ENCODE measurements at regions not wholly inside any gene's neighbourhood (a gene's known extent, or its start where the extent isn't known, plus 50 kb on each side); places are given as distances from the start of the nearest gene placed in this dataset.
"Not testable (repeated sequence)": the region's sequence is repeated elsewhere in the genome, so short reads cannot be mapped to it uniquely, and the experiment has no call there.

DNA sequence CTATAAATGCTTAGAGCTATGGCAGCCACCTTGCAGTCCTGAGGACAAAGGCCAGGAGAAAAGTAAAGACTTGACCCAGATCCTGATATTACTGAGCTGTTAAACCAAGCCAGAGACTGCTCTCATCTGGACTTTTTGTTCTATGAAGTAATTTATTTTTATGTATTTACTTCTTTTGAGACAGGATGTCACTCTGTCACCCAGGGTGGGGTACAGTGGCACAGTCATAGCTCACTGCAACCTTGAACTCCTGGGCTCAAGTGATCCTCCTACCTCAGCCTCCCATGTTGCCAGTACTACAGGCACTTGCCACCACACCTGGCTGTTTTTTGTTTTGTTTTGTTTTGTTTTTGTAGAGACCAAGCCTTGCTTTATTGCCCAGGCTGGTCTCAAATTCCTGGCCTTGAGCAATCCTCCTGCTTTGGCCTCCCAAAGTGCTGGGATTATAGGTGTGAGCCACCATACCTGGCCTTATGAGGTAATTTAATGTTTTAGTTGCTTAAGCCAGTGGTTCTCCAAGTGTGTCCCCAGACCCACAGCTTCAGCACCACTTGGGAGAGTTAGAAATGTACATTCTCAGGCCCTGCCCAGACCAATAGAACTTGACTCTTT is 112.1 kb downstream of the COPRS start:
- no peak for DNase-seq

- no peak for DNase-seq
These were observed 113.0 kb downstream of the COPRS start for GRCh38 chr17:31745964-31746600.

GRCh38 chr17:31744511-31744951 is 114.5 kb downstream of the COPRS start:
- DNase-seq = peak; percentile 19

DNA sequence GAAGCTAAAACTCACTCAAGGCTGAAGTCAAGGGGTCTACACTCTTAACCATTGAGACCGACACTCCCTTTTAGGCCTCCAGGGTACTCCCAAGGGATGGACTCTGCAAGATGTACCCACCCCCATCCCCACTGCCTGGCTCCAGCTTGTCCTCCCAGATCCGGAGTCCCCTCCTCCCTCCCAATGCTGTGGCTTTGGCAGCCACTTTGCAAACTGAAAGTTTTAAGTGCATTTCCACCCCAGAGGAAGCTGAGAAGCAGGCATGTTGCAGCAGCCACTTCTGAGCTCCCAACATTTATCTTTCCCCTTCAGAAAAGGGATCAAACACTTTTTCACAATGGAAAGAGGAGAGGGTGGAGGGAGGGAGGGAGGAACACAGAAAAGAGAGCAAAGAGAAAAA is 115.2 kb downstream of the COPRS start:
- DNase-seq = peak; percentile 57

DNA sequence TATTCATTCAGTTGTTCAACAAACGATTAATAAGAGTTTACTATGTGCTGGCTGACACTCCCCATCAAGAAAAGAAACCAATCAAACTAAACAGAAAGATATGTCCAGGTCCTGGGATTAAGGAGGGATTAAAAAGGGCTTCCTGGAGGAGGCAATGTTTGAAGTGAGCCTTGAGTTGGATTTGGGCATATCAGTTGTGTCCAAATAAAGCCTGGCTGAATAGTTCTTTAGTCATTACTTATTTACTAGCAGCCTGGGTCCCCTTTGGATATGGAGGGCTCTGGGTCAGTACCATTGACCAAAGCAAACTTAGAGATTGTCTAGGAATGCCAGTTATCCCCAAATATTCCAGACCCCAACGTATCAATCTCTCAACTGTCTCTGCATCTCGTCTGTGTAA is 117.7 kb downstream of the COPRS start:
- DNase-seq = no peak

DNA sequence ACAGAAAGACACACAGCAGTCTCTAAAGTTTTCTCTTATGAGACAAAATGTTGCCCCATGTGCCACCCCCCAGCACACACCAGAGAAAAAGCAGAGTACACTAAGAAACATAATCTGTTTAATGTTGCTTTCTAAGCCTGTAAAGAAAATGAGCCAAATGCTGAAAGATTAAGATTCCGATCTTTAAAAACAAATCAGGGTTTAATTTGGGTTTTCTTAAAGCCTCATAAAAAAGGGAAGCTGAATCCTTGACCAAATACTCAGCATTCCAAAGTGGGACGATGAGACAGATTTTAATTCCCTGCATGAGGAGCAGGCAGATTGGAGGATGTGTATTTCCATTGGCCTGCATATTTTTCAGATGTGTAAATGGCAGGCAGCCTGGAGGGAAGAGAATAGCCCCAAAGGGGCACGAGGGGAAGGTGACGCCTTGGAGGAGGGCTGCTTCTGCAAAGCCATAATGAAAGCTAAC is 118.4 kb downstream of the COPRS start:
- DNase-seq = peak; percentile 98

- peak; percentile 89 for DNase-seq
These were observed 119.9 kb downstream of the COPRS start for GRCh38 chr17:31738996-31739699.

- no peak for DNase-seq
These were observed 120.6 kb downstream of the COPRS start for GRCh38 chr17:31738488-31738887.

GRCh38 chr17:31738067-31738466 is 121.0 kb downstream of the COPRS start:
- DNase-seq = no peak

GRCh38 chr17:31736855-31737625 is 122.0 kb downstream of the COPRS start:
- peak; percentile 64 for DNase-seq

- DNase-seq = no peak
These were observed 125.7 kb downstream of the COPRS start for GRCh38 chr17:31733326-31733725.

DNA sequence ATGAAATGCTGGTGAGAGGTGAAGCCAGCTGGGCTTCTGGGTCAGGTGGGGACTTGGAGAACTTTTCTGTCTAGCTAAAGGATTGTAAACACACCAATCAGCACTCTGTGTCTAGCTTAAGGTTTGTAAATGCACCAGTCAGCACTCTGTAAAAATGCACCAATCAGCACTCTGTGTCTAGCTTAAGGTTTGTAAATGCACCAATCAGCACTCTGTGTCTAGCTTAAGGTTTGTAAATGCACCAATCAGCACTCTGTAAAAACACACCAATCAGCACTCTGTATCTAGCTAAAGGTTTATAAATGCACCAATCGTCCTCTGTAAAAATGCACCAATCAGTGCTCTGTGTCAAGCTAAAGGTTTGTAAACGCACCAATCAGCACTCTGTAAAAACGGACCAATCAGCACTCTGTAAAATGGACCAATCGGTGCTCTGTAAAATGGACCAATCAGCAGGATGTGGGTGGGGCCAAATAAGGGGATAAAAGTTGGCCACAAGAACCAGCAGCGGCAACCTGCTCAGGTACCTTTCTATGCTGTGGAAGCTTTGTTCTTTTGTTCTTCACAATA is 127.4 kb downstream of the COPRS start:
- not testable (repeated sequence) for DNase-seq

- DNase-seq = no peak
These were observed 127.9 kb downstream of the COPRS start for GRCh38 chr17:31731118-31731517.

GRCh38 chr17:31726980-31727427 is 132.0 kb downstream of the COPRS start:
- peak; percentile 45 for DNase-seq

GRCh38 chr17:31724619-31725018 is 134.4 kb downstream of the COPRS start:
- no peak for DNase-seq

GRCh38 chr17:31724026-31724425 is 135.0 kb downstream of the COPRS start:
- DNase-seq = peak; percentile 86

DNA sequence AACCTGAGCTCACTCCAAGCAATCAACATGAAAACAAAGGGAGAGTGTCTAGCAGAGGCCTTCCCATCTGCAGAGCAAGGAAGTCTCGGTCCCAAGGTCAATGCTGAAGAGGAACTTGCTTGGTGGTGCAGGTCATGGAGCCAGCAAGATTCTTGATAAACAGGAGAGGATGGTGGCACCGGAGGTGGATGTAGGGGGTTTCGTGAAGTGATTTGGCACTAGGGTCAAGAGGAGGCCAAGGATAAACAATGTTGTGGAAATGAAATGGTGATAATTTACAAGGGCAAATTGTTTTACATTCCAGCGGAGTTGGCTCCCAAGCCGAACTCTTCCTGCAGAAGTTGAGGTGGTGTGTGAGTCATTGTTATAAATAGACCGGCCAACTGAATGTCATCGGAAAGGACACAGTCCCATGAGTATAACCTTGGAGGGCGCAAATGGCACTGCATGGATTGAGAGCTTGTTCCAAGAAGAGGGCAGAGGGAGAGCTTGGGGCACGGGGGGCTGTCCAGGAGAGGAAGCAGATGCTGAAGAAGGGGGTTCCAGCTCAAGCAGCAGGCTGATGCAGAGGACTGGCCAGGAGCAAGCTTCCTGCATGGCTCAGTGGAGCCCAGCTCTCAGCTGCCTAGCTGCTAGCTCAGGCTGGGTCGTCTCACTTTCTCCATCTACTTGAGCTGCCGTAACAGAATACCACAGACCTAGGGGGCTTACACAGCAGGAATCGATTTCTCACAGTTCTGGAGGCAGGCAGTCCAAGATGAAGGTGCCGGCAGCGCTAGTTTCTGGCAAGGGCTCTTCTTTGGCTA is 136.6 kb downstream of the COPRS start:
- DNase-seq = peak; percentile 80

- no peak for DNase-seq
These were observed 137.6 kb downstream of the COPRS start for GRCh38 chr17:31721291-31722025.

DNA sequence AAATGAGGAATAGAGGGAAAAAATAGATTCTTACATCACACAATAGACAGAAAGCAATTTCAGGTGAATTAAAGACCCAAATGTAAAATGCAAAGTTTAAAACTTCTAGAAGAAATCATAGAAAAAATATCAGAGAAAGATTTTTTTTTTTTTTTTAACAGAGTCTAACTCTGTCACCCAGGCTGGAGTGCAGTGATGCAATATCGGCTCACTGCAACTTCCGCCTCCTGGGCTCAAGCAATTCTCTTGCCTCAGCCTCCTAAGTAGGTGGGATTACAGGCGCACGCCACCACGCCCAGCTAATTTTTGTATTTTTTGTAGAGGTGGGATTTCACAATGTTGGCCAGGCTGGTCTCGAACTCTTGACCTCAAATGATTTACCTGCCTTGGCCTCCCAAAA is 141.8 kb downstream of the COPRS start:
- not testable (repeated sequence) for DNase-seq

DNA sequence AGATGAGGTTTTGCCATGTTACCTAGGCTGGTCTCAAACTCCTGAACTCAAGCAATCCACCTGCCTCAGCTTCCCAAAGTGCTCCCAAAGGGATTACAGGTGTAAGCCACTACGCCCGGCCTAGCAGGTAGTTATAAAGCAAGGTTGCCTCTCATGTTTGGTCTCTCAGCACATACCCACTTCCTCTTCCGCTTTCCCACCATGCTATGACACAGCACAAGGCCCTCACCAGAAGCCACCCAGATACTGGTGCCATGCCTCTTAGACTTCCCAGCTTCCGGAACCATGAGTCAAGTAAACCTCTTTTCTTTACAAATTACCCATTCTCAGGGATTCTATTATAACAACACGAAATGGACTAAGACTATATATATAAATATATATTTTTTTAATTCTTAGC is 143.6 kb downstream of the COPRS start:
- no peak for DNase-seq

GRCh38 chr17:31704483-31704882 is 154.6 kb downstream of the COPRS start:
- DNase-seq = no peak

All from fibroblast of skin of back (primary cell).